ENCODE measurements at regions not wholly inside any gene's neighbourhood (a gene's known extent, or its start where the extent isn't known, plus 50 kb on each side); places are given as distances from the start of the nearest gene placed in this dataset.

DNA sequence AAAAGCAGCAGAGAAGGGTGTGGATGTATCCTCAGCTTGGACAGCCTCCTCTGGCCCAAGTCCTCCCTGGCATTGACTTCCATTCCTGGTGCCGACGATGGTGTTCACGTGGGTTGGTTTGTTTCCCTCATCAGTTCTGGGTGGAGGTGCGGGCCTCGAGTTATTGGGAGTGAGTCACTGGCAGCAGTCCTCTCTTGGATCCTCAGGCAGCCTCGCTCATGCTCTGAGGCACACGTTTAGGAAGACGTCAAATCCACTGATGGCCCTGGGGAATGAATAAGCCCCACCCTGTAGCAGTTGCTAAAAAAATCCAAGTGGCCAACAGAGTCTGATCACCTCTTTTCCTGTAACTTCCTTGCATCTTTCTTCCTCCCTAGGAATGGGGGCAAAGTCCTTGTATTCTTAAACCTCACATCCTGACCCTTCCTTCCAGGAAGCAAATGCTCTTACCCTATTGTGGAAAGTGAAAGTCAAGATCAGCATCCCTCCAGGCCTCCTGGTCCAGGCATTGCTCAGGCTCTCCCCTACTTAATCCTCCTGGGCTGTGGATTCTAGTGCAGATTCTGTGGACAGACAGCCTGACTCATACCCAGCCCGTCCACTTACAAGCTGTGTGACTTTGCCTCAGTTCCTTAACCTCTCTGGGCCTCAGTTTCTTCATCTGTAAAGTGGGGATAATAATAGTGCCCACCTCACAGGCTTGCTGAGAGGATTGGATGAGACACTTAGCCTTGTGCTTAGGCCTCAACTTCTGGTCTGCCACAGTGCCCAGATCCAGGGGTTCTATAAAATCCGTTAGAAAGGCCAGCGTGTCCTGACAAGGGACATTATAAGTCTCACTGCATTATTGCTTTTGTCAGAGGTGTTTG lies 111.1 kb downstream of the TLR5 start:
- Histone ChIP-seq H3K27ac (replicated peaks) (peak overlapping the region; percentile 74), H3K4me1 (peaks cover 26% of the 10 kb centered on the region), H3K4me3 (no peak overlapping the region), H3K36me3 (no peaks in the 10 kb centered on the region), H3K9me3 (replicated peaks) (no peaks in the 10 kb centered on the region), H3K27me3 (ENCODE audit: low read depth) (no peaks in the 10 kb centered on the region)
- intact Hi-C loops (cut with micrococcal nuclease), result no loop called here
- peak; percentile 55 for DNase-seq
- TF ChIP-seq, protein P1, sequence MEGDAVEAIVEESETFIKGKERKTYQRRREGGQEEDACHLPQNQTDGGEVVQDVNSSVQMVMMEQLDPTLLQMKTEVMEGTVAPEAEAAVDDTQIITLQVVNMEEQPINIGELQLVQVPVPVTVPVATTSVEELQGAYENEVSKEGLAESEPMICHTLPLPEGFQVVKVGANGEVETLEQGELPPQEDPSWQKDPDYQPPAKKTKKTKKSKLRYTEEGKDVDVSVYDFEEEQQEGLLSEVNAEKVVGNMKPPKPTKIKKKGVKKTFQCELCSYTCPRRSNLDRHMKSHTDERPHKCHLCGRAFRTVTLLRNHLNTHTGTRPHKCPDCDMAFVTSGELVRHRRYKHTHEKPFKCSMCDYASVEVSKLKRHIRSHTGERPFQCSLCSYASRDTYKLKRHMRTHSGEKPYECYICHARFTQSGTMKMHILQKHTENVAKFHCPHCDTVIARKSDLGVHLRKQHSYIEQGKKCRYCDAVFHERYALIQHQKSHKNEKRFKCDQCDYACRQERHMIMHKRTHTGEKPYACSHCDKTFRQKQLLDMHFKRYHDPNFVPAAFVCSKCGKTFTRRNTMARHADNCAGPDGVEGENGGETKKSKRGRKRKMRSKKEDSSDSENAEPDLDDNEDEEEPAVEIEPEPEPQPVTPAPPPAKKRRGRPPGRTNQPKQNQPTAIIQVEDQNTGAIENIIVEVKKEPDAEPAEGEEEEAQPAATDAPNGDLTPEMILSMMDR (IDR thresholded peaks at IDR 0.05; ENCODE audit: borderline replicate concordance), result no peak

DNA sequence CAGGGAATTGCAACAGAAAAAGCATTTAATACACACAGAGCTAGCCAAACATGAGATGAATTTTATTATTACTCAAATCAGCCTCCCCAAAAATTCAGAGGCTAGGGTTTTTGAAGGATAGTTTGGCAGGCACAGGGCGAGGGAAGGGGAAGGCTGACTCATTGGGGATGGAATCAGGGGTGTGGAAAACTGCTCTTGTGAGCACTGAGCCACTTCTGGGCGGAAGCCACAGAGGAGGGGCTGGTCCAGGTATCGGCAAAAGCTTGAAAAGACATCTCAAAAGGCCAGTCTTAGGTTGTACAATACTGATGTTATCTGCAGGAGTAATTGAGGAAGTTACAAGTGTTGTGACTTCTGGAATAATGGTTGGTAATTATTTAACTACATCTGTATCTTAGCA lies 109.4 kb downstream of the TLR5 start:
- intact Hi-C loops (cut with micrococcal nuclease), result no loop called here
- no peak for DNase-seq
- TF ChIP-seq, protein P1 (IDR thresholded peaks at IDR 0.05; ENCODE audit: borderline replicate concordance), result no peak
- H3K4me3 ChIP-seq, result no peak overlapping the region
- no peaks in the 10 kb centered on the region for H3K36me3 ChIP-seq
- peaks cover 26% of the 10 kb centered on the region for H3K4me1 ChIP-seq
- H3K27ac ChIP-seq (replicated peaks), result peak overlapping the region; percentile 60
- no peaks in the 10 kb centered on the region for H3K9me3 ChIP-seq (replicated peaks)
- no peaks in the 10 kb centered on the region for H3K27me3 ChIP-seq (ENCODE audit: low read depth)

DNA sequence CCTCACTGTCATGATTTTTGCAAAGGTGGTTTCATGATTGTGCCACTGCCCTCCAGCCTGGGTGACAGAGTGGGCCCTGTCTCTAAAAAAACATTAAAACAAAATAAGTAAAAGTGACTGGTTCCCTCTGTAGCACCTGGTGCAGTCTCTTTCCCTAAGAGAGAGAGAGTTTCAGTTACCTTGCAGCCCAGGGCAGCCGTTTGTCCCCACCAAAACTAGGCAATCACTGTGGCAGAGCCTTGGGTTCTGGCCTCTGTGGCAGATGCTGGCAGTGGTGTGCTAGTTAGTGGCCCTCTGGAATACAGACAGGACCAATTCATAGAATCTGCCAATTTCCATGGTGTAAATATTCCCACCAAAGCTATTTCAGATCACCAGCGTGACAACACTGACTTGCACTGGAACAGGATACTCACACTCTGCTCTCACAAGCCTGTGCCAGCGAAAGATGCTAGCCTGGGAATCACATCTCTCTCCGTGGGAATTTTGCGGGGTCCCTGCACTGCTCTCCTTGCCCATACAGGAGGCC lies 108.7 kb downstream of the TLR5 start:
- TF ChIP-seq, protein P1 (IDR thresholded peaks at IDR 0.05; ENCODE audit: borderline replicate concordance), result no peak
- H3K36me3 ChIP-seq, result no peaks in the 10 kb centered on the region
- no peaks in the 10 kb centered on the region for H3K9me3 ChIP-seq (replicated peaks)
- peaks cover 26% of the 10 kb centered on the region for H3K4me1 ChIP-seq
- H3K27ac ChIP-seq (replicated peaks), result peak overlapping the region; percentile 60
- intact Hi-C loops (cut with micrococcal nuclease), result no loop called here
- H3K4me3 ChIP-seq, result no peak overlapping the region
- no peaks in the 10 kb centered on the region for H3K27me3 ChIP-seq (ENCODE audit: low read depth)
- no peak for DNase-seq

DNA sequence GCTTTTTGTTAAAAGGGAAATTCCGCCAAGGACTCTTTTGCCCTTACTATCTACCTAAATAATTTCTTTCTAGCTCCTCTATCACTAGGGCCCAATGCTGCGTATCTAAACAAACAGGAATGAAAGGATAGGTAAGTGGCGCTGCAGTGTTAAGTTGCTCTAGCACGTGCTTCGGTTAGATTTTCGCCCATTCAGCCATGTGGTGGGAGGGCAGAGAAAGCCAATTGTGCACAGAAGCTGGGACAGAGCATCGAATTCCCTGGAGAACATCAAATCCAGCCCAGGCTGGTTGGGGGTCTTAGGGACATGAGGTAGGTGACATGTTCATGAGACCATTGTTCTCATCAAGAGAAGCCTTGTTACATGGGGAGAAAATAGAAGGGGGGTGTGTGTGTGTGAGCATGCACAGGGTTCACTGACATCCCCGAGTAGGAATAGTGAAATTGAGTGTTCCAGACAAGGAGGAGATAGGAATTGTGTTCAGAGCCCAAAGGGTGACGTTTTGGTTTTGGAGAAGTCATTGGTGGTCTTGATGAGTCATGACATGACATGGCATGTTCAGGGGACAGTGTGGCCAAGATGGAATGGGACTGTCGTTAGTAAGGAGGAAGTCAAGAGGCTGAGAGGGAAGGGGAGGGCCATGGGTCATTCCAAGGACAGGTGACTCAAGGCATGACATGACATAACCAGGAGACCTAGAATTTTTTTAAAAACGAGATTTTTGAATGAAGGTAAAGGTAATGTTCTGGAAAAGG lies 107.1 kb downstream of the TLR5 start:
- Histone ChIP-seq H3K9me3 (replicated peaks) (no peaks in the 10 kb centered on the region), H3K27ac (replicated peaks) (no peak overlapping the region), H3K4me3 (no peak overlapping the region), H3K36me3 (no peaks in the 10 kb centered on the region), H3K27me3 (ENCODE audit: low read depth) (no peaks in the 10 kb centered on the region), H3K4me1 (peaks cover 31% of the 10 kb centered on the region)
- no peak for DNase-seq
- intact Hi-C loops (cut with micrococcal nuclease), result no loop called here
- TF ChIP-seq, protein P1 (IDR thresholded peaks at IDR 0.05; ENCODE audit: borderline replicate concordance), result no peak

DNA sequence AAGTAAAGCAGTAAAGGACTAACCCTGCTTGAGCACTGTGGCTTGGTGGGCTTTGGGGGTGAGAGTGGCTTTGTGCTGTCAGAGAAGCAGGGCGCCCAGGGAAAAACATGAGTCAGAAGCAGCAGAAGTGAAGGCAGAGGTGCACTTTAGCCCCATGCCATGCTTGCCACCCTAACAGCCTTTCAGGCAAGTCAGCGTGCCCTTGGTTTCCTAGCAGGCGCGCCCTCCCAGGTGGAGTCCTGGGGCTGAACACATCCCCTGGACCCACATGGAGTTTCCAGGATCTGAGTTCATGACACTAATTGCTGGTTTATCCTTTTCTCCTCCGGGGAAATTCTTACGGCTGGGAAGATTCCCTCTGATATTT lies 106.6 kb downstream of the TLR5 start:
- TF ChIP-seq, protein P1 (IDR thresholded peaks at IDR 0.05; ENCODE audit: borderline replicate concordance), result no peak
- Histone ChIP-seq H3K36me3 (no peaks in the 10 kb centered on the region), H3K4me3 (no peak overlapping the region), H3K9me3 (replicated peaks) (no peaks in the 10 kb centered on the region), H3K4me1 (peaks cover 28% of the 10 kb centered on the region), H3K27ac (replicated peaks) (no peak overlapping the region), H3K27me3 (ENCODE audit: low read depth) (no peaks in the 10 kb centered on the region)
- DNase-seq, result no peak
- intact Hi-C loops (cut with micrococcal nuclease), result no loop called here
